Activated effector memory CD4-positive, alpha-beta T cell treated with anti-CD3 and anti-CD28 coated beads, Interleukin-2, amount 50 U/mL, for 16 hours (primary cell): ENCODE measurements at regions not wholly inside any gene's neighbourhood (a gene's known extent, or its start where the extent isn't known, plus 50 kb on each side); places are given as distances from the start of the nearest gene placed in this dataset.
"Not testable (repeated sequence)": the region's sequence is repeated elsewhere in the genome, so short reads cannot be mapped to it uniquely, and the experiment has no call there.

ENCODE experiments used
- DNase-seq: peaks from one replicate; pipeline ENCODE4 v3.0.0-alpha.2; 2020

DNA sequence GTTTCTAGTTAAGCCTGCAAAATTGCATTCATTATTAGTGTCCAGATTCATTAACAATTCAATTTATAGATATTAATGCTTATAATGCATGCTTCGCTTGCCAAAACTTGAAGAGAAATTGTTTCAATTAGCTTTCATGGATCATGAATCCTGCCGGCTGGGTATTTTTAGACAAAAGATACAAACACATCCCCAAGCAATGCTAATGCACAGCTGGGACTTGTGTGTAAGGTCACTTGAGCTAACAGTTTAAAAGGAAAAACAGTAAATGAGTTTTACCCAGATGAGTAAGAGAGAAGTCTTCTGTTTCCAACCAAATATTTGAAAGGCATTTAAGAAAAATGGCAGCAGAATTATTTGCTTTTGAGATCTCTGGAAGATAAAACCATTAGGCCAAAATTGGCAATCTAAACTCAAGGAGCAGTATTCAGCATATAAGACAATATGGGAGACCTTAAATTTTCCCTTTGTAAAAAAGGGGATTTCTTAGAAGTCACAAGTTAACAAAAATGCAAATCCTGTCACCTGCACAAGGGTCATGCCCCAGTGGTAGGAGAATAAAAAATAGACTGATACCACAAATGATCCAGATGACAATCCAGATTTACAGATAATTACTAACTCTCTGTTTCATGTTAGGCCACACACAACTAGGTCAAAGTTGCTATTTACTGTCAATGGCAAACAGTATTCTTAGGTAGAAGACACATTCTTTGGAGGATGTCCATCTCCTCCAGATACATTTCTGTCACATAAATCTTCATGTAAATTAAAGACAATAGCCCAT is 418.4 kb upstream of the PMFBP1 start:
- DNase-seq = no peak

GRCh38 chr16:72588551-72588950 is 416.6 kb upstream of the PMFBP1 start:
- DNase-seq = no peak

DNA sequence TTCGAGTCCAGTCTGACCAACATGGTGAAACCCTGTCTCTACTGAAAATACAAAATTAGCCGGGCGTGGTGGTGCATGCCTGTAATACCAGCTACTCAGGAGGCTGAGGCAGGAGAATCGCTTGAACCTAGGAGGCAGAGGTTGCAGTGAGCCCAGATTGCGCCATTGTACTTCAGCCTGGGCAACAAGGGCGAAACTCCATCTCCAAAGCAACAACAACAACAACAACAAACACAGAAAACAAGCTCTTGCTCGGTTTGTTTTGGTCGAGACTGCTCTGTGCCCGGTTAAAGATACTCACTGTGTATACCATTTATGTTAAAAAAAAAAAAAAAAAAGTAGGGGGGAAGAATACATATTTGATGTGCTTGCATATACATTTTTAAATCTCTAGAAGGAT is 406.1 kb upstream of the PMFBP1 start:
- DNase-seq = not testable (repeated sequence)

DNA sequence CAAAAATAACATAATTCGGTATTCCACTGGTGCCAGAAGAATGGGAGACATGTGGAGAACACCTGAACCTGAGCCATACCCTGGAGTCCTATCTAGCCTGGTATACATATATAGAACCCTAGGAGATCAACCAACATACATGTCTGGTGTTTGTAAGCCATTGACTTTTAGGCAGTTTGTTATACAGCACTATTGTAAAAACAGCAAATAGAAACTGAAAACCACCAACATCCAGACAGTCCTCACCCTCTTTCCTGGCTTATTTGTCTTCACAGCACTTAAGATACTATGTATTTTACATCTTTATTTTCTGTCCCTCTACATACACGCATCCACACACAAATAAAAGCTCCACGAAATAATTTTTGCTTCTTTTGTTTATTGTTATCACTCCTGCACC is 404.2 kb upstream of the PMFBP1 start:
- DNase-seq = no peak

GRCh38 chr16:72569677-72570076 is 397.7 kb upstream of the PMFBP1 start:
- DNase-seq = no peak

GRCh38 chr16:72568502-72568901 is 396.5 kb upstream of the PMFBP1 start:
- DNase-seq = no peak

- no peak for DNase-seq
These were observed 394.2 kb upstream of the PMFBP1 start for GRCh38 chr16:72566174-72566573.

DNA sequence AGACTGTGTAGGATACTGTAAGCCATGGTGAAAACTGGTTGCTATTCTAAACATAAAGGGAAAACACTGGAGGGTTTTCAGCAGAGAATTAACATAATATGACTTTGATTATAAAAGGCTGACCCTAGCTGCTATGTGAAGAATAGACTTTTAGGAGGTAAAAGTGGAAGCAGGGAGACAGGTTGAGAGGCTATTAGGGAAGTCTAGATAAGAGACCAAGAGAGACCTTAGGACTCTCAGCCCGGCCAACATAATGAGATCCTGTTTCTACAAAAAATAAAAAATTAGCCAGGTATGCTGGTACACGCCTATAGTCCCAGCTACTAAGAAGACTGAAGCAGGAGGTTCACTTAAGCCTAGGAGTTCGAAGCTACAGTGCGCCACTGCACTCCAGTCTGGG is 393.2 kb upstream of the PMFBP1 start:
- DNase-seq = no peak

DNA sequence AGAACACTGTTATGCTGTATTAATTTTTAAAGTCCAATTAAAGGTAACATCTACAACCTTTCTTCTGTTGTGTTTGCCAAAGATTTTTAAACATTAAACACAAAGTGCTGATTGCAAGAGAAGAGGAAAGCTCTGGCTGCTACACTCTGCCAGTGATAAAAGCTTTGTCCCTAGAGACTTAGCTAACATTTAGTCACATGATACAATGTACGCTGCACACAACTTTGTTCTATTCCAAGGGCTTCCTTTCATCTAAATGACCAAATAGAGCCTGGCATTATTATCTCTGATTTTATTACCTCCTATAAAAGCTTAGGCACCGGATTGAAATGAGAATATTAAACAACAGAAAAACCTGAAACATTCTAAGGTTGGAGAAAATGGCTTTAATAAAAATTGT is 388.7 kb upstream of the PMFBP1 start:
- no peak for DNase-seq

DNA sequence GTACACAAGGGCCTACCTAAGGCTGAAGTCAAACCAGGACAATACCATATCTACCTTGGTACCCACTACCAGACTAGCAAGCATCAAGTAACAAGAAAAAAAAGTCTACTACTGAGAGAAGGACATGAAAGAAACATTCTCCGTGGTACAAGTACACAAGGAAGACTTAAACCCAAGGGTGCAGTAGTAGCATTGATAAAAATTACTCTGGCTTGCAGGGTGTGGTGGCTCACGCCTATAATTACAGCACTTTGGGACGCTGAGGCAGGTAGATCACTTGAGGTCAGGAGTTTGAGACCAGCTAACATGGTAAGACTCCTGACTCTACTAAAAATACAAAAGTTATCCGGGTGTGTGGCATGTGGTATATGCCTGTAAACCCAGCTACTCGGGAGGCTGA is 386.5 kb upstream of the PMFBP1 start:
- no peak for DNase-seq

DNA sequence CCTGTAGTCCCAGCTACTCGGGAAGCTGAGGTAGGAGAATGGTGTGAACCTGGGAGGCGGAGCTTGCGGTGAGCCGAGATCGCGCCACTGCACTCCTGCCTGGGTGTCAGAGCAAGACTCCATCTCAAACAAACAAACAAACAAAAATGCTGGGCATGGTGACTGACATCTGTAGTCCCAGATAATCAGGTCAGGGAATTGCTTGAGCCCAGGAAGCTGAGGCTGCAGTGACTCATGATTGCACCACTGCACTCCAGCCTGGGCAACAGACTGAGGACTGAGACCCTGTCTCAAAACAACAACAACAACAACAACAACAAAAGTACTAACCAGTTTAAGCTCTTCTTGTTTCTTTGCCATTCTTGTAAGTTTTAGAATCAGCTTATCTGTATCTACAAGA is 383.0 kb upstream of the PMFBP1 start:
- DNase-seq = no peak

- no peak for DNase-seq
These were observed 380.7 kb upstream of the PMFBP1 start for GRCh38 chr16:72552654-72553053.

DNA sequence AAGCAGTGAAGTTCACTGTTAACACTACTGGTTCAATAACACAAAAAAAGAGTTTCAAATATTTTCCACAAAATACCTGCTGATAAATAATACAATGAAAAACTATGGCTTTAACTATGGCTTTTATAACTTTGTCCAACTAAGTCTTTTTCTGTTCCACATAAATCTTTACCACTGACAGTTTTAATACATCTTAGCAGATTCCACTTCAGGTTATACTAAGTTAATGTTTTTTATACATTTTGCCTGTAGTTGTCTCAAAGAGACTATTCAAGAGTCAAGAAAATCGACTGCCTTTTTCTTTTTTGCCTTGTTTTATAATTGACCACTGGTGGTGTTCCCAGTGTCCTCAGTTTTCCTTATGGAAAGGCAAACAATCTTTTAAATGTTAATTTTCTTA is 379.7 kb upstream of the PMFBP1 start:
- no peak for DNase-seq

GRCh38 chr16:72549878-72550277 is 377.9 kb upstream of the PMFBP1 start:
- no peak for DNase-seq

DNA sequence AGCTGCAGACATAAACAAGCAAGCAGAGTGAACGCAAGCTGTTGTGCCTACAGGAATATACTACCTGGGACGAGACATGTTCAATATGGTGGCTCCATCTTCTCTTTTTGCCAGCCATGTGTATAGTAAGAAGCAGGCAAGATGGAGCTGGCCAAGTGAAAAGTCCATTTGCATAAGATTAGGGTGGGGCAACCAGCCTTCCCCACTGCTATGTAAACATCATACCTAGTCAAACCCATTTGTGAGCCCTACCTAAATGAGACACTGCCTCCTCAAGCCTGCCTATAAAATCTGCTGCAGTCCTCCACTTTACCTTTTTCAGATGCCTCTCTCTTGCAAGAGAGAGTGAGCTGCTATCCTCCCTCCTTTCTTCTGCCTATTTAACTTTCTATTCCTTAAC is 370.1 kb upstream of the PMFBP1 start:
- no peak for DNase-seq

GRCh38 chr16:72537664-72538063 is 365.7 kb upstream of the PMFBP1 start:
- DNase-seq = no peak

DNA sequence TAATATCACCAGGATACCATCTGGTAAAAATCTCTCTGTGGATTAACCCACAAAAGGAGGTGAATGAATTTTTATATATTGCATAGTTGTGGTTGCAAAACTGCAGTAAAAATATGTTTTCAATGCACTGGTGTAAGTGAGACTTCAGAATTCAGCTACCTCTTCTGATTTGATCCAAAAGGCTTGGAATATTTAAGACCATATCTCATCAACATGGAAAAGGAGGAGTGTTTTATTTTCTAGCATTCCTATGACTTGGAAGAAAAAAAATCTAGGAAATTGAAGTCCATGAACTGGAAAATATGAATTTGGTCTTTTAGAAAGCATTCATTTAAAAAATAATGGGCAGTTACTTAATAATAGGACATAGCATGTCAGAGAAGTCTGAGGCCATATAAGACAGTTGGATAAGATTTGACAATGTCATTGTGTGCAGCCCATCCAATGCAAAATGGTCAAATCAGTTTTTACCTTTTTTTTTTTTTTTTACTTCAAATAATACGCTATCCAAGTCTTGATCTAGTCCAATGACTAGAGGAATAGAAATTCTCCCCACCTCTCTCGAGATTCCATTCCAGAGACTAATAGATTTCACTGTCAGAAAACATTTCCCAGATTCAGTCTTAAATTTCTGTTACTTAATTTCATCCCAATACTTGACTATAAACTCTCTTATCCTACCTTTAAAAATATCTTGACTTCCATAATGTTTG is 364.9 kb upstream of the PMFBP1 start:
- DNase-seq = no peak

- DNase-seq = no peak
These were observed 361.0 kb upstream of the PMFBP1 start for GRCh38 chr16:72532906-72533410.

GRCh38 chr16:72530434-72530833 is 358.5 kb upstream of the PMFBP1 start:
- DNase-seq = no peak

GRCh38 chr16:72523087-72523486 is 351.1 kb upstream of the PMFBP1 start:
- no peak for DNase-seq

GRCh38 chr16:72517154-72517553 is 345.2 kb upstream of the PMFBP1 start:
- DNase-seq = no peak

DNA sequence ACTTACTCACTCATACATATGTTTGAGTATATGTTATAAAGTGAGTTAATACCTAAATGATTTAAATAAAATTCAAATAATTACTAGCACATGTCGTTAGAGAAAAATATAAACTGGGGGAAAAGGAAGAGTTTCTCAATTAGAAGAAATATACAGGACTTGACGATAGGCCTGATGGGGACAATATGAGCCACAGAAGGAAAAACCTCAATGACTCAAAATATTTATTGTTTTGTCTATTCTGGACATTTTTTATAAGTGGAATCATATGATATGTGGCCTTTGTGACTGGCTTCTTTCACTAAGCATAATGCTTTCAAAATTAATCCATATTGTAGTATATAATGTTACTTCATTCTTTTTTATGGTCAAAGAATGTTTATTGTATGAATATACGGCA is 339.2 kb upstream of the PMFBP1 start:
- no peak for DNase-seq

GRCh38 chr16:72508191-72508590 is 336.2 kb upstream of the PMFBP1 start:
- DNase-seq = no peak

DNA sequence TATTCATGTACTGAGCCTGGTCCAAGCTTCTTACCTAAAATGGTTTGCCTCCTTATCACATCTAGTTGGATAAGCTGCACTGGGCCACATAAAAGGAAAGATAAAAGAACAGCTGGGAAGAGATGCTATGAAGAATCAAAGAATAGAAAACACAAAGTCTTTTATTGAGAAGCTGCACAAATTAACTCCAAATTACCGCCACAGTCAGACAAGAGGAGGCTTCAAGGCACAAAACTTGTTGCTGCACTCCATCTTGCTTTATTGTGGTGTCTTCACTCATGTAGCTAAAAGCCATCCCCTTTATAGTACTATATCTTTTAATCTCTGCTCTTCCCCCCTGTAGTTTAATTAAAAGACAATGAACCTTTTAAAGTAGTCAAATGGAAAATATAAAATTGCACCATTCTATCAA is 330.6 kb upstream of the PMFBP1 start:
- no peak for DNase-seq
